ENCODE measurements at regions not wholly inside any gene's neighbourhood (a gene's known extent, or its start where the extent isn't known, plus 50 kb on each side); places are given as distances from the start of the nearest gene placed in this dataset.

DNA sequence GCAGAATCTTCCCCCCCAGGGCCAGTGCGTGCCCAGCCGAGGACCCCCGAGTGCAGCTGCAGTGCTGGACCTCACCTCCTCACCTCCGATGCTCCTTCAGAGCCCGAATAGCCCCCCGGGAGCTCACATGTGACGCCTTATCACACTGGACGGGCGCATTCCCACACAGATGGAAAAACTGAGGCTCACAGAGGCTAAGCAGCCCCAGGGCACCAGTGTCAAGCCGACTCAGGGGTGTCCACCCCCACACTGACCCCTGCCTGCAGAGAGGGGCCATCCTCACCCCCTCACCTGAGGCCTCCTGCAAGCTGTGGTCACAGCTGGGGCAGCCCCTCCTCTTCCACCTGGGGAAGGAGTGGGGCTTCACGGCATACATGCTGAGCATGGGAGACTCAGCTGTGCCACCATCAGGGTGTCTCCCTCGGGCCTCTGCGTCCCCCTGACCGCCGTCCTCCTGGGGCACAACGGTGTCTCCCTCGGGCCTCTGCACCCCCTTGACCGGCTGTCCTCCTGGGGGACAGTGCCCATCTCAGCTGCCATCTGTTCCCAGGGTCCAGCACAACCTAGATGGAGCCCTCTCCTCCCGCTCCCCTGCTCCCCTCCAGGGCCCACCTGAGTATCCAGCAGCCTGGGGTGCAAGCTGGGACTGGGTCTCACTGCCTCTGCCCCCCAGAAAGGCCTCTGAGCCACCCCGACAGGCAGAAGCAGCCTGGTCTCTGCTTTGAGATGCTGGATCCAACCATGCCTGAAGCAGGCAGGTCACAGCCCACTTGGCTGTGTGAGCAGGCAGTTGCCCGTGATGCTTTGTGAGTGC is 85.3 kb upstream of the NKX1-1 start:
- DNase-seq (no peak), ATAC-seq (ENCODE audit: low read depth) (no peak)
- H3K4me3 Mint-ChIP-seq = no peak overlapping the region
- H3K27me3 Mint-ChIP-seq = peaks cover 9% of the 10 kb centered on the region
- peaks cover 0 to 35% (median under 1%) of the 10 kb centered on the region in 3 donors for H3K9me3 ChIP-seq (ENCODE audit: control extremely low read depth in 1 of 3, control insufficient read depth in 2 of 3, insufficient read depth in 1 of 3, low read length in 2 of 3)
- H3K9ac ChIP-seq (ENCODE audit: low read length) = no peak overlapping the region
- no peak overlapping the region for H3K27ac ChIP-seq (ENCODE audit: low read length in 2 of 2)
- no peaks in the 10 kb centered on the region for H3K36me3 ChIP-seq (replicated peaks in 1 of 2; ENCODE audit: control extremely low read depth in 1 of 2, control insufficient read depth in 1 of 2, extremely low read depth in 1 of 2, insufficient read depth in 2 of 2, low read length in 1 of 2)
- no peaks in the 10 kb centered on the region for H3K4me1 ChIP-seq (ENCODE audit: control insufficient read depth in 2 of 2, insufficient read depth in 2 of 2, low read length in 2 of 2)
- no peaks in the 10 kb centered on the region for H4K20me1 ChIP-seq (ENCODE audit: control insufficient read depth, insufficient read depth, low read length, poor library complexity, severe bottlenecking)
- CTCF ChIA-PET = no interaction called here
- no peak overlapping the region for H3K4me3 ChIP-seq (ENCODE audit: control extremely low read depth in 1 of 5, extremely low read depth in 1 of 5, insufficient read depth in 1 of 5, low read depth in 2 of 5, low read length in 4 of 5)
- no peak overlapping the region for H3K27ac Mint-ChIP-seq
- 86% methylated on average over 21 of the region's 21 CpGs for WGBS (ENCODE audit: insufficient coverage)
- H3K9me3 Mint-ChIP-seq (ENCODE audit: insufficient read depth) = peaks cover 1% of the 10 kb centered on the region
- POLR2A ChIA-PET = no interaction called here
- peaks cover 0 to 3% (median 0%) of the 10 kb centered on the region in 4 experiments for H3K27me3 ChIP-seq (replicated peaks in 1 of 4; ENCODE audit: control extremely low read depth in 1 of 4, control insufficient read depth in 3 of 4, insufficient read depth in 4 of 4, low read length in 3 of 4)
- intact Hi-C loops (cut with micrococcal nuclease) = no loop called here
- no peaks in the 10 kb centered on the region for H3K79me2 ChIP-seq (ENCODE audit: control insufficient read depth, insufficient read depth, low read length)
- no peak for TF ChIP-seq EZH2 (IDR thresholded peaks at IDR 0.05; ENCODE audit: borderline replicate concordance, insufficient read depth, low read depth, low read length, poor library complexity, severe bottlenecking)
- TF ChIP-seq, protein P1, sequence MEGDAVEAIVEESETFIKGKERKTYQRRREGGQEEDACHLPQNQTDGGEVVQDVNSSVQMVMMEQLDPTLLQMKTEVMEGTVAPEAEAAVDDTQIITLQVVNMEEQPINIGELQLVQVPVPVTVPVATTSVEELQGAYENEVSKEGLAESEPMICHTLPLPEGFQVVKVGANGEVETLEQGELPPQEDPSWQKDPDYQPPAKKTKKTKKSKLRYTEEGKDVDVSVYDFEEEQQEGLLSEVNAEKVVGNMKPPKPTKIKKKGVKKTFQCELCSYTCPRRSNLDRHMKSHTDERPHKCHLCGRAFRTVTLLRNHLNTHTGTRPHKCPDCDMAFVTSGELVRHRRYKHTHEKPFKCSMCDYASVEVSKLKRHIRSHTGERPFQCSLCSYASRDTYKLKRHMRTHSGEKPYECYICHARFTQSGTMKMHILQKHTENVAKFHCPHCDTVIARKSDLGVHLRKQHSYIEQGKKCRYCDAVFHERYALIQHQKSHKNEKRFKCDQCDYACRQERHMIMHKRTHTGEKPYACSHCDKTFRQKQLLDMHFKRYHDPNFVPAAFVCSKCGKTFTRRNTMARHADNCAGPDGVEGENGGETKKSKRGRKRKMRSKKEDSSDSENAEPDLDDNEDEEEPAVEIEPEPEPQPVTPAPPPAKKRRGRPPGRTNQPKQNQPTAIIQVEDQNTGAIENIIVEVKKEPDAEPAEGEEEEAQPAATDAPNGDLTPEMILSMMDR (IDR thresholded peaks at IDR 0.05) = no peak
- H3K4me2 ChIP-seq (replicated peaks; ENCODE audit: low read depth, low read length, poor library complexity, severe bottlenecking) = no peak overlapping the region
- no peaks in the 10 kb centered on the region for H3K4me1 Mint-ChIP-seq
- no peak overlapping the region for H2AFZ ChIP-seq (ENCODE audit: insufficient read depth, low read depth, low read length, poor library complexity, severe bottlenecking)

DNA sequence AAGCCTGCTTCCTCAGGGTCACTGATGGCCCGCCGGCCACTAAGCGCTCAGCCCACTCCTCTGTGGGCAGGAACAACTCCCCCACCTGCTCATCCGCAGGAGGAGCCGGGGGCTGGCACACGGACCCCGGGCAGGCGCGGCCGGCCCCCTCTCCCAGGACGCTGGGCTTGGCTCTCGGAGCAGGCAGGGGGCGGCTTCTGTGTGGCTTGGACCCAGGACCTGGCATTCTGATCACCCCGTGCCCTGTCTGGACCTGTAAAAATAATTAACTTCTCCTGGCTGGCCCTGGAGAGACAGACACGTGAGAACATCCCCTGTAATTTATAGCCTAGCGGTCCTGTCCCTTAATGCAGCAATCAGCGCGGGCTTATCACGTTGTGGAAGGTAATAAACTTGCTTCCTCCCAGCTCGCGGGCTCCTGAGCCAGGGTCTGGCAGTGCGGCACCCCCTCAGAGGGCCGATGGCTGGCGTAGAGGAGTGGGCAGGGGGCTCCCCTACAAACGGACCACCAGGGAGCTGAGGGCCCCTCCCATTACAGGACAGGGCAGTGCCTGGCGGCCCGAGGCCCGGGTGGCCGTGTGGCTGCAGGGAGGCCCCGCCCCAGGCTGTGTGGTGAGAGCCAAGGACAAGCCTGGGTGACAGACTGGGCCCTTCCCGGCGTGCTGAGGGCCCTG is 84.5 kb upstream of the NKX1-1 start:
- Histone ChIP-seq H3K27me3 (replicated peaks in 1 of 4; ENCODE audit: control extremely low read depth in 1 of 4, control insufficient read depth in 3 of 4, insufficient read depth in 4 of 4, low read length in 3 of 4) (peaks cover 0 to 3% (median 0%) of the 10 kb centered on the region in 4 experiments), H3K79me2 (ENCODE audit: control insufficient read depth, insufficient read depth, low read length) (no peaks in the 10 kb centered on the region), H4K20me1 (ENCODE audit: control insufficient read depth, insufficient read depth, low read length, poor library complexity, severe bottlenecking) (no peaks in the 10 kb centered on the region), H3K36me3 (replicated peaks in 1 of 2; ENCODE audit: control extremely low read depth in 1 of 2, control insufficient read depth in 1 of 2, extremely low read depth in 1 of 2, insufficient read depth in 2 of 2, low read length in 1 of 2) (no peaks in the 10 kb centered on the region), H3K4me1 (ENCODE audit: control insufficient read depth in 2 of 2, insufficient read depth in 2 of 2, low read length in 2 of 2) (no peaks in the 10 kb centered on the region), H3K9ac (ENCODE audit: low read length) (no peak overlapping the region), H3K9me3 (ENCODE audit: control extremely low read depth in 1 of 3, control insufficient read depth in 2 of 3, insufficient read depth in 1 of 3, low read length in 2 of 3) (peaks cover 0 to 41% (median 7%) of the 10 kb centered on the region in 3 donors), H3K4me2 (replicated peaks; ENCODE audit: low read depth, low read length, poor library complexity, severe bottlenecking) (no peak overlapping the region), H2AFZ (ENCODE audit: insufficient read depth, low read depth, low read length, poor library complexity, severe bottlenecking) (no peak overlapping the region), H3K27ac (ENCODE audit: low read length in 2 of 2) (no peak overlapping the region), H3K4me3 (ENCODE audit: control extremely low read depth in 1 of 5, extremely low read depth in 1 of 5, insufficient read depth in 1 of 5, low read depth in 2 of 5, low read length in 4 of 5) (no peak overlapping the region)
- peaks cover 9% of the 10 kb centered on the region for H3K27me3 Mint-ChIP-seq
- ChIA-PET POLR2A (no interaction called here), CTCF (no interaction called here)
- peaks cover 3% of the 10 kb centered on the region for H3K9me3 Mint-ChIP-seq (ENCODE audit: insufficient read depth)
- no peak for ATAC-seq (ENCODE audit: low read depth)
- WGBS (ENCODE audit: insufficient coverage) = 52% methylated on average over 31 of the region's 32 CpGs
- intact Hi-C loops (cut with micrococcal nuclease) = no loop called here
- H3K4me3 Mint-ChIP-seq = no peak overlapping the region
- TF ChIP-seq, protein P1 (IDR thresholded peaks at IDR 0.05) = no peak
- no peak for TF ChIP-seq EZH2 (IDR thresholded peaks at IDR 0.05; ENCODE audit: borderline replicate concordance, insufficient read depth, low read depth, low read length, poor library complexity, severe bottlenecking)
- no peak overlapping the region for H3K27ac Mint-ChIP-seq
- DNase-seq = no peak
- no peaks in the 10 kb centered on the region for H3K4me1 Mint-ChIP-seq
